ENCODE measurements at regions not wholly inside any gene's neighbourhood (a gene's known extent, or its start where the extent isn't known, plus 50 kb on each side); places are given as distances from the start of the nearest gene placed in this dataset.

DNA sequence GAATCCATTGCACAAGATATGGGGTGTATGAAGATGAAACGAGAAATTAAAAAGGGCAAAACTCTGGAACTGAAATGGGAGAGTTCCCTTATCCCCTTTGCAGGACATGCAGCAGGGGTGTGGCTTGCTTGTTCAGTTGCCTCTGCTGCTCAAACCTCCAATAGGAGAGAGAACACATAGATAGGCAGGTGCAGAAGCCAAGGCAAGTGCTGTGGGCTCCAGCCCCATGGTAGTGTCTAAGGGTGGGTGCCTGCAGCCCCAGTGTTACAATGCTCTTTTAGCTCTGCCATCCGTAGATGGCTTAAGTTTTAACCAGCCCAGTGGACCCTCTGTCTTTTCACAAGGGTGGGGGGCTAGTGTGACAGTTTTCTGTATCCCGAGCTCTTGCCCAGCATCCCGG lies 69.7 kb downstream of the CMAS start:
- DNase-seq, result no peak
- H3K36me3 ChIP-seq, result no peaks in the 10 kb centered on the region
- no peak overlapping the region for H3K4me3 ChIP-seq (ENCODE audit: low read depth, low read length)
- no peaks in the 10 kb centered on the region for H3K27me3 ChIP-seq (ENCODE audit: insufficient read depth, low read depth, severe bottlenecking)
- no peak overlapping the region for H3K27ac ChIP-seq
- TF ChIP-seq, protein P1, sequence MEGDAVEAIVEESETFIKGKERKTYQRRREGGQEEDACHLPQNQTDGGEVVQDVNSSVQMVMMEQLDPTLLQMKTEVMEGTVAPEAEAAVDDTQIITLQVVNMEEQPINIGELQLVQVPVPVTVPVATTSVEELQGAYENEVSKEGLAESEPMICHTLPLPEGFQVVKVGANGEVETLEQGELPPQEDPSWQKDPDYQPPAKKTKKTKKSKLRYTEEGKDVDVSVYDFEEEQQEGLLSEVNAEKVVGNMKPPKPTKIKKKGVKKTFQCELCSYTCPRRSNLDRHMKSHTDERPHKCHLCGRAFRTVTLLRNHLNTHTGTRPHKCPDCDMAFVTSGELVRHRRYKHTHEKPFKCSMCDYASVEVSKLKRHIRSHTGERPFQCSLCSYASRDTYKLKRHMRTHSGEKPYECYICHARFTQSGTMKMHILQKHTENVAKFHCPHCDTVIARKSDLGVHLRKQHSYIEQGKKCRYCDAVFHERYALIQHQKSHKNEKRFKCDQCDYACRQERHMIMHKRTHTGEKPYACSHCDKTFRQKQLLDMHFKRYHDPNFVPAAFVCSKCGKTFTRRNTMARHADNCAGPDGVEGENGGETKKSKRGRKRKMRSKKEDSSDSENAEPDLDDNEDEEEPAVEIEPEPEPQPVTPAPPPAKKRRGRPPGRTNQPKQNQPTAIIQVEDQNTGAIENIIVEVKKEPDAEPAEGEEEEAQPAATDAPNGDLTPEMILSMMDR (IDR thresholded peaks at IDR 0.05; ENCODE audit: low read depth, low read length), result no peak
- no peaks in the 10 kb centered on the region for H3K9me3 ChIP-seq (ENCODE audit: severe bottlenecking)

DNA sequence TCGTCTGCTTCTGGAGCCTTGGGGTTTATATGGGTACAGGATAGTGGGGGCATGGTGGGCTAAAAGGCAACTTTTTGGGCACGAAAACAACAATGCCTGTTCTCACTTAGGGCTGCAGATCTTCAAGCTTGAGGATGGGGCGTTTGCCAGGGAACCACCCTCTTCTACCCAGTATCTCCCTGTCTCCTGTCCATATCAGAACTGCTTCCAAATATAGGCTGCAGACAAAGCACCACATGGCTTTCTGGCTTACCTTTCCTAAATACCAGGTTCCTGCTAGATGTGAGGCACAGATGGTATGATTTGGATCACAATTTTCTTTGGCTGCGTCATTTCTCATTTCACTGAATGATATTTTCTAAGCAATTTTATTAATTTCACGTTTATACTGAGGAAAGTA lies 70.4 kb downstream of the CMAS start:
- Histone ChIP-seq H3K27ac (no peak overlapping the region), H3K4me3 (ENCODE audit: low read depth, low read length) (no peak overlapping the region), H3K27me3 (ENCODE audit: insufficient read depth, low read depth, severe bottlenecking) (no peaks in the 10 kb centered on the region), H3K36me3 (no peaks in the 10 kb centered on the region), H3K9me3 (ENCODE audit: severe bottlenecking) (no peaks in the 10 kb centered on the region)
- no peak for DNase-seq
- TF ChIP-seq, protein P1 (IDR thresholded peaks at IDR 0.05; ENCODE audit: low read depth, low read length), result no peak

DNA sequence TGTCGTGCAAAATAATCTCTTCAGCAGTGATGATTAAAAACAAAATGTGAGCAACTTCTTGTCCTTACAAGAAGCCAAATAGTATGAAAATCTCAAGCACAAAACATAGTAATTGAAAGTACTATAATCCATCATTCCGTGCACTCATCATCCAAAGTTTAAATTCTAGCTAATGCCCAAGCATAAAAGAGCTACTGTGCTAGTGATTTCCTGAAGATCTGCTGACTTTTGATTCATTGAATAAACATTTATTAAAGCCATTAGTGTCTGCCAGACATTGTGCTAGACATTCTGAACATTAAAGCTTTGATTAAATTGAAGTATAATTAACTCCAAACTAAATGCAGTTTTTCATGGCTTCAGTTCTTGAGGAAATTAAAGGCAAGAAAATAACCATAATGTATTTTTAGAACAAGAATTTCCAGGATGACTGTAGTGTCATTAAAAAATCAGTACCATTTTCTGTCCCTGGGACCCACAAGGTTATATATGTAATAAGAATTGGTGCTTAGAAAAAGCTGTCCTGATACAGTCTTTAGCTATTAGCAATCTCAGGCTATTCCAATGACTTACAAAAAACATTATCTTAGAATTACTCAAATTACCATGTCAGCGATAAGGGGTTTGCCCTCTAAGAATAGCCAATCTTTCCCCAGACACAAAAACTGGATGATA lies 71.7 kb downstream of the CMAS start:
- Histone ChIP-seq H3K27ac (no peak overlapping the region), H3K36me3 (no peaks in the 10 kb centered on the region), H3K9me3 (ENCODE audit: severe bottlenecking) (no peaks in the 10 kb centered on the region), H3K4me3 (ENCODE audit: low read depth, low read length) (no peak overlapping the region), H3K27me3 (ENCODE audit: insufficient read depth, low read depth, severe bottlenecking) (no peaks in the 10 kb centered on the region)
- DNase-seq, result no peak
- TF ChIP-seq, protein P1 (IDR thresholded peaks at IDR 0.05; ENCODE audit: low read depth, low read length), result no peak

DNA sequence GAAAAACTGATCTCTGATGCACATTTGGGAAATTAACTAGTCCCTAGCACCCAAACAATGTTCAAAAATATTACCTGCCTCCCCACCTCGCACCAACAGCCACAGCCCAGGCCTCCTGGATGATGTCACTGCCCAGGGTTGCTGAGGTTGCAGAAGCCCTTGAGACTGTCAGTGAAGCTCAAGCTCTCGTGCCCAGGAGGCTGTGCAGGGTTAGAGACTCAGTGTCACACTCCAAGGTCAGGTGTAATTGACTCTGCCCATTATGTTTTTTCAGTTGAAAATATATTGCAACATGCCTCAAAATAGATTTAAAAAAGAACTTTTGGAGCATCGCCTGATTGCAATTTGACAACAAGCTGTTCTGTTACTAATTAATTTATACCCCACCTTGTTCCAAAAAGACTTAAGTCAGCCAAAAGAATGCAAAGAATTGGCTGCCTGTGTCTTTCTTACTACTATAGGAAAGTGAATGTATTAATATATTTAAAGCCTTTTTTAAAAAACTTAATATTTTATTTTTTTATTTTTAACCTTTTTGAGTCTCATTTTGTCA lies 72.3 kb downstream of the CMAS start:
- H3K36me3 ChIP-seq, result no peaks in the 10 kb centered on the region
- H3K9me3 ChIP-seq (ENCODE audit: severe bottlenecking), result no peaks in the 10 kb centered on the region
- no peak for DNase-seq
- H3K27ac ChIP-seq, result no peak overlapping the region
- TF ChIP-seq, protein P1 (IDR thresholded peaks at IDR 0.05; ENCODE audit: low read depth, low read length), result no peak
- no peaks in the 10 kb centered on the region for H3K27me3 ChIP-seq (ENCODE audit: insufficient read depth, low read depth, severe bottlenecking)
- H3K4me3 ChIP-seq (ENCODE audit: low read depth, low read length), result no peak overlapping the region

DNA sequence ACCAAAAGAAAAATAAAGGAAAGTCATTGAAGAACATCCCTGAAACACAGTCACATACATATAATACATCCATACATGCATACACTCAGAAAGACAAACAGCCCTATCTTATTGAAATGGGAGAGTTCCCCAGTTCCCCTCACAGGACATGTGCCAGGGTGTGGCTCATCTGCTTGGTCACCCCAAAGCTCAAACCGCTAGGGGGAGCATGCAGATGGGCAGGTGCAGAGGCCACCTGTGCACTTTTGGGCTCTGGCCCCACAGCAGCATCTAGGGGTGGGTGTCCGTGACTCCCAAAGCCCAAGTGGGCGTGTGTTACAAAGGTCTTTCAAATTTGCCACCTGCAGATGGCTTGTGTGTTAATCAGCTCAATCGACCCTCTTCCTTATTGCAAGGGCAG lies 75.2 kb downstream of the CMAS start:
- H3K27ac ChIP-seq, result no peak overlapping the region
- peak; percentile 27 for DNase-seq
- H3K9me3 ChIP-seq (ENCODE audit: severe bottlenecking), result no peaks in the 10 kb centered on the region
- no peak overlapping the region for H3K4me3 ChIP-seq (ENCODE audit: low read depth, low read length)
- TF ChIP-seq, protein P1 (IDR thresholded peaks at IDR 0.05; ENCODE audit: low read depth, low read length), result peak; percentile 72
- H3K27me3 ChIP-seq (ENCODE audit: insufficient read depth, low read depth, severe bottlenecking), result no peaks in the 10 kb centered on the region
- H3K36me3 ChIP-seq, result no peaks in the 10 kb centered on the region

DNA sequence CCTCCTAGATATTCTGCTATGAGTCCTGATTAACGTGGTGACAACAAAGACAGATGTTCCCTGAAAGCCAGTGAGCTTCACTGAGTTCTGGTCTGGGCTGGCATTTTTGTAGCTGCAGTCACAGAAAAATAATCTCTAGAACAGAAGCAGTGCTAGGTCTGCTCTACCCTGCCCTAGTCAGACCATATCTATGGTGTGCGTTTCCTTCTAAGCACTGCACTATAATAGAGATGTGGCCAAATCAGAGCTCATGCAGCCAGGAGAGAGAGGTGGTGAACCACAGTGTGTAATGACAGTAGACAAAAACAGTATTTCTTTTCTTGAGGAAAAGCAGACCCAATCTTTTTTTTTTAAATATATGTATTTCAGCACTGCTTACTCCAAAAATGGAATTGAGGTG lies 76.3 kb downstream of the CMAS start:
- Histone ChIP-seq H3K36me3 (no peaks in the 10 kb centered on the region), H3K27ac (no peak overlapping the region), H3K9me3 (ENCODE audit: severe bottlenecking) (no peaks in the 10 kb centered on the region), H3K4me3 (ENCODE audit: low read depth, low read length) (no peak overlapping the region), H3K27me3 (ENCODE audit: insufficient read depth, low read depth, severe bottlenecking) (no peaks in the 10 kb centered on the region)
- no peak for DNase-seq
- TF ChIP-seq, protein P1 (IDR thresholded peaks at IDR 0.05; ENCODE audit: low read depth, low read length), result no peak

Data from WERI-Rb-1 (cell line).